Stomach (tissue), 8 donors: ENCODE measurements at regions not wholly inside any gene's neighbourhood (a gene's known extent, or its start where the extent isn't known, plus 50 kb on each side); places are given as distances from the start of the nearest gene placed in this dataset.

Experiments used
- DNase-seq, 2 donors: peaks; one replicate each; pipeline versions ENCODE4 v3.0.0 to v3.0.0-alpha.2; 2013 to 2019
- H3K27ac ChIP-seq, 5 donors: fragments of 200-600 bp in 4 of 5; sonication (generic) in 4 of 5; one replicate each; pipeline ENCODE4 v1.5.1; 2013 to 2019; ENCODE audit warnings: mild to moderate bottlenecking in 1 of 5, moderate library complexity in 1 of 5
- H3K27me3 ChIP-seq, 3 donors: fragments of 200-600 bp; sonication (generic); one replicate each; pipeline ENCODE4 v1.5.1; 2017 to 2019; ENCODE audit warnings: mixed run types in 1 of 3
- H3K36me3 ChIP-seq, 4 donors: fragments of 200-600 bp; sonication (generic); 1 replicate in 3 of 4; 2 replicates in 1 of 4; pipeline ENCODE4 v1.5.1; 2016 to 2019
- H3K4me1 ChIP-seq, 4 donors: fragments of 200-600 bp; sonication (generic); one replicate each; pipeline ENCODE4 v1.5.1; 2016 to 2019
- H3K4me3 ChIP-seq, 4 donors: fragments of 200-600 bp; sonication (generic) in 3 of 4; one replicate each; pipeline ENCODE4 v1.5.1; 2016 to 2019; ENCODE audit warnings: mild to moderate bottlenecking in 1 of 4
- H3K9me3 ChIP-seq, 4 donors: fragments of 200-600 bp; sonication (generic); one replicate each; pipeline ENCODE4 v1.5.1; 2016 to 2019
- CTCF ChIP-seq, 7 experiments: fragments of 450-650 bp in 4 of 7; fragments of 200-600 bp in 3 of 7; sonication (generic) in 3 of 7; IDR thresholded peaks; one replicate each; pipeline ENCODE4 v1.5.1; 2016 to 2019; ENCODE audit warnings: antibody characterized with exemption in 7 of 7, control low read depth in 2 of 7, mild to moderate bottlenecking in 1 of 7
- EP300 ChIP-seq: sonication (generic); formaldehyde crosslinking; IDR thresholded peaks from one replicate; pipeline ENCODE4 v1.6.1; 2017; ENCODE audit warnings: antibody characterized with exemption
- POLR2A ChIP-seq, 4 donors: fragments of 450-650 bp; IDR thresholded peaks; one replicate each; pipeline ENCODE4 v1.6.1; 2016; ENCODE audit warnings: antibody characterized with exemption in 4 of 4, control low read depth in 2 of 4, mild to moderate bottlenecking in 1 of 4, moderate library complexity in 1 of 4
- POLR2AphosphoS5 ChIP-seq, 3 donors: sonication (generic); formaldehyde crosslinking; IDR thresholded peaks; one replicate each; pipeline ENCODE4 v1.6.1; 2016; ENCODE audit warnings: antibody characterized with exemption in 3 of 3
- WGBS, 5 donors: extraction: QIAGEN DNeasy Blood & Tissue Kit in 3 of 5; methylation state at CpG; one replicate each; pipeline versions ENCODE4 v1.1.5 to v1.1.7; 2013 to 2018; 5-methylcytosine and 5-hydroxymethylcytosine counted together
- intact Hi-C: fragments of 100-400 bp; cut with DNase I; formaldehyde crosslinking; loops from one replicate; pipeline ENCODE4 v1.15.1; 2023; ENCODE audit warnings: low total_unique reads
- donor health status: healthy with polysubstance abuse.
- donor health status: Bipolar disorder and iron deficiency.
- donor health status: healthy.

- DNase-seq, result no peak
- Histone ChIP-seq H3K27me3 (no peaks in the 10 kb centered on the region), H3K4me1 (peaks cover 0 to 17% (median 1%) of the 10 kb centered on the region in 4 donors), H3K4me3 (no peak overlapping the region), H3K27ac (no peak overlapping the region), H3K36me3 (no peaks in the 10 kb centered on the region), H3K9me3 (no peaks in the 10 kb centered on the region)
- TF ChIP-seq POLR2AphosphoS5 (IDR thresholded peaks at IDR 0.05), result no peak
- intact Hi-C loops, result no loop called here
- WGBS, 5 donors, result 65 to 77% (median 73%) methylated on average over 1 of the region's 1 CpG
Measured at GRCh38 chr6:139970591-139970991, 596.1 kb upstream of the CITED2 start.

- intact Hi-C loops, result no loop called here
- no peak overlapping the region for H3K27ac ChIP-seq
- TF ChIP-seq POLR2AphosphoS5 (IDR thresholded peaks at IDR 0.05), result no peak
- TF ChIP-seq EP300, result no peak
- no peak for TF ChIP-seq POLR2A (IDR thresholded peaks at IDR 0.05)
- no peak for TF ChIP-seq CTCF (IDR thresholded peaks at IDR 0.05)
- no peaks in the 10 kb centered on the region for H3K27me3 ChIP-seq
- no peaks in the 10 kb centered on the region for H3K9me3 ChIP-seq
- no peaks in the 10 kb centered on the region for H3K36me3 ChIP-seq
- peaks cover 0 to 21% (median 7%) of the 10 kb centered on the region in 4 donors for H3K4me1 ChIP-seq
- no peak for DNase-seq
- no peak overlapping the region for H3K4me3 ChIP-seq
Measured at GRCh38 chr6:139967497-139967896, 593.0 kb upstream of the CITED2 start.

GRCh38 chr6:139965393-139965792 lies 590.9 kb upstream of the CITED2 start:
- peak in 1 of 2 donors; percentile 69 for DNase-seq
- no peak overlapping the region for H3K4me3 ChIP-seq
- H3K9me3 ChIP-seq, result no peaks in the 10 kb centered on the region
- no peaks in the 10 kb centered on the region for H3K27me3 ChIP-seq
- peak overlapping the region in 1 of 5 donors; percentile 20 for H3K27ac ChIP-seq
- no peaks in the 10 kb centered on the region for H3K36me3 ChIP-seq
- intact Hi-C loops, result no loop called here
- TF ChIP-seq CTCF (IDR thresholded peaks at IDR 0.05) (no peak), POLR2A (IDR thresholded peaks at IDR 0.05) (no peak), EP300 (no peak), POLR2AphosphoS5 (IDR thresholded peaks at IDR 0.05) (no peak)
- peaks cover 0 to 30% (median 10%) of the 10 kb centered on the region in 4 donors for H3K4me1 ChIP-seq

GRCh38 chr6:139964737-139965136 lies 590.3 kb upstream of the CITED2 start:
- intact Hi-C loops, result no loop called here
- no peak for TF ChIP-seq POLR2AphosphoS5 (IDR thresholded peaks at IDR 0.05)
- TF ChIP-seq CTCF (IDR thresholded peaks at IDR 0.05), result no peak
- TF ChIP-seq EP300, result no peak
- TF ChIP-seq POLR2A (IDR thresholded peaks at IDR 0.05), result no peak

GRCh38 chr6:139962654-139963347 lies 588.4 kb upstream of the CITED2 start:
- no peak overlapping the region for H3K27ac ChIP-seq

More at GRCh38 chr6:139964737-139965136, 590.3 kb upstream of the CITED2 start:
- Histone ChIP-seq H3K27ac (no peak overlapping the region), H3K4me1 (peaks cover 0 to 31% (median 10%) of the 10 kb centered on the region in 4 donors), H3K9me3 (no peaks in the 10 kb centered on the region), H3K27me3 (no peaks in the 10 kb centered on the region), H3K36me3 (no peaks in the 10 kb centered on the region), H3K4me3 (no peak overlapping the region)
- DNase-seq, result no peak
- 61 to 68% (median 67%) methylated on average over 6 of the region's 6 CpGs for WGBS, 5 donors

More at GRCh38 chr6:139962654-139963347, 588.4 kb upstream of the CITED2 start:
- no peak for TF ChIP-seq CTCF (IDR thresholded peaks at IDR 0.05)
- TF ChIP-seq EP300, result no peak
- TF ChIP-seq POLR2AphosphoS5 (IDR thresholded peaks at IDR 0.05), result no peak
- no peak for TF ChIP-seq POLR2A (IDR thresholded peaks at IDR 0.05)
- H3K9me3 ChIP-seq, result no peaks in the 10 kb centered on the region
- intact Hi-C loops, result no loop called here
- no peak for DNase-seq
- no peak overlapping the region for H3K4me3 ChIP-seq
- H3K4me1 ChIP-seq, result peaks cover 0 to 31% (median 10%) of the 10 kb centered on the region in 4 donors
- no peaks in the 10 kb centered on the region for H3K27me3 ChIP-seq
- H3K36me3 ChIP-seq, result no peaks in the 10 kb centered on the region
- 83 to 86% (median 84%) methylated on average over 6 of the region's 6 CpGs for WGBS, 5 donors
